CD4-positive, alpha-beta T cell treated with Interleukin-6 at 100 ng/mL for 8 hours (primary cell): ENCODE measurements at regions not wholly inside any gene's neighbourhood (a gene's known extent, or its start where the extent isn't known, plus 50 kb on each side); places are given as distances from the start of the nearest gene placed in this dataset.

Experiments used
- DNase-seq: peaks from one replicate; pipeline ENCODE4 v3.0.0-alpha.2; 2020; ENCODE audit warnings: mixed read lengths, low spot score

DNA sequence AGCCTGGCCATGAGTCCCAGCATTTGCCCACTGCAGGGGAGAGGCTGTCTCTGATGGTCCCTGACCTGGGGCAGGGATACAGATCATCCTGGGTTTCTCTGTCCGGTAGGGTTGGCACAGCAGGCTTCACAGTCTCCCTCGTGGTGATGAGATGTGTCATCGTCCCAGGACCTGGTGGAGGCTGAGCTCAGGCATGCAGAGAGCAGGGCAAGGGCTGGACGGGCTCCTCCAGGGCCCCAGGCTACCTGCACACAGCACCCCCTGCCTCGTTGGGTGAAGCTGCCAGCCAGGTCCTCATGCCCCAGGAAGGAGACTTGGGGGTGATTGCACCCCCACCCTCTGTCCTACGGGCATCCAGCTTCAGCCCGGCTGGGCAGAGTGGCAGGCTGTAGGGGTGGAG, 155.8 kb upstream of the GSE1 start:
- DNase-seq = no peak

DNA sequence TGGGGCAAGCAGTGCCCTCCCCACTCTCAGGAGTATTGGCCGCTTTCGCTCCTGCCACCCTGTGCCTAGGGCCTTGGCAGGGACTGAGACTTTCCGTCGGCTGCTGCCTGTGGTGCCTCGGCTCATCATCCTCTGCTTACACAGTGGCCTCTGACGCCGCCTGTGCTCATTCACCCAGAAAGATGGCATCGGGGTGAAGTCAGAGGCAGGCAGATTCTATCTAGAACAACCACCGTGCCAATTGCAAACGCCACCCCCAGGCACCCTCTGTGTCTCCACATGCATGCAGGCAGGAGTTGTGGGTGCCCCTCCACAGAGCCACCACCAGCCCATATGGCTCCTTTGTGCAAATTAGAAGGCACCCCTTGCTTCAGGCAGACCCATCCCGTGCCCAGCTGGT, 154.2 kb upstream of the GSE1 start:
- DNase-seq = no peak

DNA sequence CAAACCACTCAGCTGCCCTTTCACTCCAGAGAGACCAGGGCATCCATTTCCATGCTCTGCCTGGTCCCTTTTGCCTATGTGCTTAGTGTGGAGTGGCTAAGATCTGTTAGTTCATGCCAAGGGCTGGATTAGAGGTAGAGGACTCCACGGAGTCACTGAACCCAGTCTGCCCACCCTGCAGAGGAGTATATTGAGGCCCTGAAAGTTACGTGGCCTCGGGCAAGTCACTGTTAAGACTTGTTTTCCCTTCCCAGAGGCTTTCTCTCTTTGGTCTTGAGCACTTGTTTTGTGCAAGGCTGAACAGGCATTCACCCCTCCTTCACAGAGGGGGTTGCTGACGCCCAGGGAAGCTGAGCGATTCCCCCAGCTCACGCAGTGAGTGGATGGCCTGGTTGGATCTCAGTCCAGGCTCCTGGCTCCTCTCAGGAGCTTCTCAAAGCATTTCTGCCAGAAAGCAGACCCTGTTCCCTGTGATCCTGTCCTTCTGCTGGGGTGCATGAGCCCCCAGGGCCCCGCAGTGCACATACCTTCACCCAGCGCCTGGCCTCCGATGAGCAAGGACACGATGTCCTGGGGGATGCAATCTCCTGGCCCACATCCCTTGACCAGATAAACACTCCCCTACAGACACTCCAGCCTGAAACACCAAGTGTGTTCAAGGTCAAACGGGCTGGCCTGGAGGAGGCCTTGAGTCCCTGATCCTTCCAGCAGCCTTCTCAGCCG, 153.4 kb upstream of the GSE1 start:
- DNase-seq = no peak

- DNase-seq = no peak
Measured at GRCh38 chr16:85460252-85461021, 152.7 kb upstream of the GSE1 start.

DNA sequence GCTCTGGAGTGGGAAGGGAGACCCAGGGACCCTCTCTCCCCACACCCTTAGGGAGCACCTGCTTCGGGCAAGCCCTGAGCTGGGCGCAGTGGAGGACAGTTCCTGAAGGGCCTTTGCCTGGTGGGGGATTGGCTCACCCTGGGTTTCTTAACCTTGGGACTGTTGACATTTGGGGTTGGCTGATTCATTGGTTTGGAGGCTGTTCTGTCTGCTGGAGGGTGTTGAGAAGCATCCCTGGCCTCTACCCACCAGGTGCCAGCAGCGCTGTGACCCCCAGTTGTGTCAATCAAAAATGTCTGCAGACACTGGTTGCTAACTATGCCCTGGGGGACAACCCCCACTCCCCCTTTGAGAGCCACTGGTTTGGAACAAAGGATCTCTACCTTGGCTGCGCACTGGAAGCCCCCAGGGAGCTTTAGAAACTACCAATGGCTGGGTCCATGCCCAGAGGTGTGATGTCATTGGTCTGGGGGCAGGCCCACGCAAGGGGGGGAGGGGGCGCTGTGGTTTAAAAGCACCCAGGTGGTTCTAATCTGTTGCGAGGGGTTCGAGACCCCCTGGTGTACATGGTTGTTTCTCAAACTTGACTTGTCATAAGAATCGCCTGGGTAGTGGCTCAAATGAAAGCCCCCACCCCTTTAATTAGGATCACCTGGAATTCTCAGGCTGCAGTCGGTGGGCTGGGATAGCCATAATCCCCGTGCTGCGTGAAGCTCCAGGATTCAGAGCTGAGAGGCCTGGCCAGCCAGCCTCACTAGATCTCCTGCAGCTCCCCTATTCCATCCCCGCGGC, 151.9 kb upstream of the GSE1 start:
- no peak for DNase-seq

DNA sequence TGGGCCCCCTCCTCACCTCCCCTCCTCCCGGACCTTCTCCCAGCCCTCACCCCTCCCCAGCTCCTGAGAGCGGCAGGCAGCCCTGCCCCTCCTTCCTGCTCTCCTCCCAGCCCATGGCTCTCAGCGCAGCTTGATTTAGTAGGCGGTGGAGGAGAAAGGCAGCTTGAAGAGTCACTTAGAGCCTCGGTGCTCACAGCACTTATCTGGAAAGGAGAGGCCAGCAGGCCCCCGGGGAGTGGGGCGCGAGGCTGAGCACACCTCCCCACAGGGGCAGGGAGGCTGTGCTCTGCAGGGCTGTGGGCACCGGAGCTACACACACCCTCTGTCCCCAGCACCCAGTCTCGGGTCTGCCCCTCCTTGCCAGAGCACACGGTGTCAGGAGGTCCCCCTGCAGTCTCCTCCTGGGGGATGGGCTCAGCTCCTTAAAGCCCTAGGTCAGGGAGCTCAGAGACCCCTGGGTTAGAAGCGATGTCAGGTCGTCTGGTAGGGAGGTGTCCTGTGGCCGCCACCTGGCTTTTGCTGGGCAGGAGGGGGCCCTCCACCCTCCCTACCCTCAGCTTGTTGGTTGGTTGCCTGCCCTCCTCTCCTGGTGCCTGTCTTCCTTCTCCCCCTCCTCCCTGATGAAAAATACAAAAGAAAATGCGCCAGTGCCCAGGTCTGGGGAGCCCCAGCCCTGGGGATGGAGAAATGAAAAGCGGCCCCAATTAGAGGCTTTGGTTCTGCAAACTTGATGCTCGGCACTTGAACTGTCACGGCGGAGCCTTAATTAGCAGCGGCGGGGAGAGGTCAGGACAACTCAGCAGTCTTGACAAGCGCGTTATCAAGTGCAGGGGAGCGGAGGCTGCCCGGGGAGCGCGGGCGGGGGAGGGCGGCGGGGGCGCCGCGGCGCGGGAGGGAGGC, 151.1 kb upstream of the GSE1 start:
- no peak for DNase-seq

DNA sequence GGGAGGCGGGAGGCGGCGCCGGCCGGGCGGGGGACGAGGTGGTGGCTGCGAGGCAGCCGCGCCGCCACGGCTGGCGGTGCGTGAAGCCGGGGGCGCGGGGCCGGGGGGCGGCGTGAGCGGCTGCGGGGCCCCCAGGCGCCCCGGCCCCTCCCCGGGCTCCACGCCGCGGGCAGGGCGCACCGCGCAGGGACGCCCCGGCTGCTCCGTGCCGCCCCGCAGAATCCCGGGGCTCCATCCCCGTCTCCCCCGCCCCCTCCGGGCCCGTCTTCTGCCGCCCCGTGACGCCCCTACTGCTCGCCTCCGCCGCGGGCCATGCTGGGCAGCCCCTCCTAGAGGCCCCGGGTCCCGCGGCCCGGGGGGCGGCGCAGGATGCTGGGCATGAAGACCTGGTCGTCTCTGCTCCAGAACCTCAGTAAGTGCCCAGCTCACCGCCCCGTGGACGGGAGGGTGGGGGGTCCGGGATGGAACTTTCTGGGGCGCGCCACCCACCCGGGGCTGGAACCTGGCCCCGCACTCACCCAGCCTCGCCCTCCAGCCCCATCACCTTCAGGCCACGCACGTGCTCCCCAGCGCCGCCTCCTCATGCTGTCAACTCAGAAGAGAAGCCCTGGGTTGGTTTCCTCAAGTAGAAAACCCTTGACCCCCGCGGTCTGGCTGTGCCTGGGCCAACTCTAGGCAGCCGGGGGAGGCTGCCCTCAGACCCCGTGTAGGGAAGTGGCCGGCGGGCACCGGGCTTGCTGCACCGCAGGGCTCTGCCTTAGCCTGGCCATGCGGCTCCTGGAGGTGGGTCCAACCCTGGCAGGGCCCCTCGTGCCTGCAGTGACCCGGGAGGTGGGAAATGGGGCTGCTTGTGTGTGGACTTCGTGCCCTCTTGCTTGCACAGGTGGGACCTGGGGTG, 150.2 kb upstream of the GSE1 start:
- no peak for DNase-seq

DNA sequence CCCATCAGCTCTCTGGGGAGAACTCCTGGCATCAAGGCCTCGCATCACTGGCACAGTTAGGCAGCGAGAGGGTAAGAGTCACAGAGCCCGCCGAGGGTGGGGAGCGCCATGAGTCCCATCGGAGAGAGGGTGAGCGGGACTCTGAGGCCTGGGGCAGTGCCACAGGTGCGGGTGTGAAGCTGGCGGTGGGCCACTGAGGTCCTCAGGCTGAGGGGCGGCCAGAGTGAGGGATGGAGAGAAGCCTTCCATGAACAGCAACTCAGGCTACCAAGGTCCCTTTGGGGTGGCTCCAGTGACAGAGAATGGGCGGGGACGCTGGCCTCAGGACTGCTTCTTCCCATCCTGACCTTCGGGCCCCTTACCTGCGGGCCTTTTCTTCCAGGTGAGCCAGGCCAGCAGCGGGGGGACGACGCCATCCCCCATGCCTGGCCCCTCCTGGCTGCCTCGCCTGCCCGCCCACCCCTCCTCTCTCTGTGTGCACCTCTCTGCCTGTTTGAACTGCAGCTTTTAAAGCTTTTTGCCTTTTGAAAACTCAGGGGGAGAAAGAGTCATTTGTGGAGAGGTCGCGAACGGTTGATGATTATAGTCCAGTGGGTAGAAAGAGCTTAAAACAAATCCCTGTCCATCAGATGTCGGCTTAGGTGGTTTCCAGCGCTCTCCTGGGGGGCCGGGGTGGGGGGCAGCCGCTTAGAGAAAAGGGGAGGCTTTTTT, 149.3 kb upstream of the GSE1 start:
- DNase-seq = no peak

- DNase-seq = no peak
Measured at GRCh38 chr16:85464383-85465305, 148.5 kb upstream of the GSE1 start.

- DNase-seq = no peak
Measured at GRCh38 chr16:85465328-85466303, 147.5 kb upstream of the GSE1 start.

DNA sequence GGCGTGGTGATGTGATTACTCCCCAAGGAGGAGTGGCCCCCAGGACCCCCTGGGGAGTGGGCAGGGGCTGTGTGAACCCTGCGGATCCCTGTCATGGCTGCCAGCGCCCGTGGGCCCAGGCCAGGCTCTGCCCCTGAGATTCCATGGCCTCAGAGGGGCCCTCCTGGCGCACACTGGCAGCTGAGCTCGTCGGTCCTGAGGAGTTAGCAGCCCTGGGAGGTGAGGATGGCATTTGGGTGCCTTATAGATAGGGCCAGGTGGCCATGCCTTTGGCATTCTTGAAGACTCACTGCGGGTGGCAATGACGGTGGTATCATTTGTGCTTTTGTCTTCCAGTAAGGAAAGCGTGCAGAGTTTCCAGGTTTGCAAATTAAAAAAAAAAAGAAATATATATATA, 146.8 kb upstream of the GSE1 start:
- DNase-seq = no peak

DNA sequence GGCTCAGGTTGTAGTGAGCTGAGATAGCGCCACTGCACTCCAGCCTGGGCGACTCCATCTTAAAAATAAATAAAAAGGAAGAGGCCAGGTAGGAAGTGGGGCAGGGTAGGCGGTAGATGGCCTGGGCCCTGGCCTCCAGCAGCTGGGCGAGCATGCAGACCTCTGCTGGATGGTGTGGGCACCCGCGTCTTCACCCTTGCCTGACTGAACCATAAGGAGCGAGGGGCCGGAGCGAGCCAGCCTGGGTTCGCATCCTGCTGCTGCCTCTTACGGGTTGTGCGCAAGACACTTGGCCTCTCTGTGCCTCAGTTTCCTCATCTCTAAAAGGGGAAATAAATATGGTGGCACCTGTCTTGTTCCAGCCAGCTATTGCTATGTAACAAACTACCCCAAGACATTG, 146.1 kb upstream of the GSE1 start:
- DNase-seq = no peak

- no peak for DNase-seq
Measured at GRCh38 chr16:85469929-85470590, 143.1 kb upstream of the GSE1 start.

- DNase-seq = no peak
Measured at GRCh38 chr16:85470873-85471272, 142.2 kb upstream of the GSE1 start.

GRCh38 chr16:85471469-85472431, 141.4 kb upstream of the GSE1 start:
- DNase-seq = no peak

DNA sequence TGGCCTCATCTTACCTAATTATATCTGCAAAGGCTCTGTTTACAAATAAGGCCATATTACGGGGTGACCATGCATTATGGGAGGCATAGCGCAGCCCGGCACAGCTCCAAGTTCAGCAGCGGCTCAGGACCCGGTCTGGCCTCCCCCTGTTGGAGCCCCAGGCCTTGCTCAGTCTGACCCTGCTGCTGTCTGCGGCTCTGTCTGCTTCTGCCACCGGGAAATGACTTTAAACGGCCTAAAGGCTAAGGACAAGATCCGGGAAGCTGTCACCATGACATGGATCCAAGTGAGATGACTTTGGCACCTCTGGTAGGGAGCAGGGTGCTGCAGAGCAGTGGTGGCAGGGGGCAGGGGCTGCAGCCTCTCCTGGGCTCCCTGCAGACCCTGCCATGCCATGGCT, 140.6 kb upstream of the GSE1 start:
- DNase-seq = no peak
